MM.1S (cell line): ENCODE measurements at regions not wholly inside any gene's neighbourhood (a gene's known extent, or its start where the extent isn't known, plus 50 kb on each side); places are given as distances from the start of the nearest gene placed in this dataset.
A peak's percentile ranks its signal among the peaks of the same experiment; 100 is the strongest.

Experiments used
- DNase-seq: peaks from one replicate; pipeline ENCODE4 v3.0.0-alpha.2; 2015
- H2AFZ ChIP-seq: fragments of 300-600 bp; sonication (generic); 2 replicates; pipeline ENCODE4 v1.6.0; 2016; ENCODE audit warnings: antibody characterized with exemption, low read length
- H3F3A ChIP-seq: fragments of 300-600 bp; sonication (generic); 2 replicates; pipeline ENCODE4 v1.6.1; 2016; ENCODE audit warnings: mild to moderate bottlenecking, antibody characterized with exemption, low read length, moderate library complexity, mixed read lengths; ENCODE audit not compliant: insufficient read depth
- H3K27ac ChIP-seq: fragments of 300-600 bp; sonication (generic); 2 replicates; pipeline ENCODE4 v1.5.1; 2016; ENCODE audit warnings: mild to moderate bottlenecking, low read length
- H3K27me3 ChIP-seq: fragments of 300-600 bp; sonication (generic); replicated peaks from 2 replicates; pipeline ENCODE4 v1.6.0; 2016; ENCODE audit warnings: low read length; ENCODE audit not compliant: insufficient read depth
- H3K36me3 ChIP-seq: fragments of 300-600 bp; sonication (generic); replicated peaks from 2 replicates; pipeline ENCODE4 v1.6.1; 2016; ENCODE audit warnings: mild to moderate bottlenecking, low read length, mixed read lengths; ENCODE audit not compliant: insufficient read depth
- H3K4me1 ChIP-seq: fragments of 300-600 bp; sonication (generic); 2 replicates; pipeline ENCODE4 v1.6.1; 2016; ENCODE audit warnings: low read length, mixed read lengths
- H3K4me2 ChIP-seq: fragments of 300-600 bp; sonication (generic); 2 replicates; pipeline ENCODE4 v1.6.0; 2016; ENCODE audit warnings: low read depth, low read length
- H3K4me3 ChIP-seq: fragments of 300-600 bp; sonication (generic); 2 replicates; pipeline ENCODE4 v1.5.1; 2016; ENCODE audit warnings: low read length, mixed read lengths
- H3K79me2 ChIP-seq: fragments of 300-600 bp; sonication (generic); 2 replicates; pipeline ENCODE4 v1.6.1; 2016; ENCODE audit warnings: mixed run types, low read length, mixed read lengths
- H3K9ac ChIP-seq: fragments of 300-600 bp; sonication (generic); 2 replicates; pipeline ENCODE4 v1.6.1; 2016; ENCODE audit warnings: low read length, mixed read lengths
- H3K9me2 ChIP-seq: fragments of 300-600 bp; sonication (generic); replicated peaks from 2 replicates; pipeline ENCODE4 v1.6.1; 2016; ENCODE audit warnings: mild to moderate bottlenecking, low read length, mixed read lengths; ENCODE audit not compliant: insufficient read depth
- H3K9me3 ChIP-seq: fragments of 300-600 bp; sonication (generic); replicated peaks from 2 replicates; pipeline ENCODE4 v1.6.1; 2016; ENCODE audit warnings: mild to moderate bottlenecking, low read length, mixed read lengths; ENCODE audit not compliant: insufficient read depth
- H4K20me1 ChIP-seq: fragments of 300-600 bp; sonication (generic); 2 replicates; pipeline ENCODE4 v1.6.1; 2016; ENCODE audit warnings: mild to moderate bottlenecking, low read length, moderate library complexity, mixed read lengths; ENCODE audit not compliant: insufficient read depth
- EZH2 ChIP-seq: fragments of 300-600 bp; sonication (generic); optimal IDR thresholded peaks from 2 replicates; pipeline ENCODE3; 2017; ENCODE audit warnings: low read depth, mild to moderate bottlenecking, antibody characterized with exemption, low read length, mixed read lengths
- EZH2phosphoT487 ChIP-seq: fragments of 300-600 bp; sonication (generic); IDR thresholded peaks from 2 replicates; pipeline ENCODE4 v1.6.1; 2018; ENCODE audit warnings: antibody characterized with exemption, low read length
- TF ChIP-seq, protein P1 (sequence below): fragments of 300-600 bp; sonication (generic); IDR thresholded peaks from 2 replicates; pipeline ENCODE4 v1.5.1; 2016; ENCODE audit warnings: antibody characterized with exemption, low read length, mixed read lengths

DNA sequence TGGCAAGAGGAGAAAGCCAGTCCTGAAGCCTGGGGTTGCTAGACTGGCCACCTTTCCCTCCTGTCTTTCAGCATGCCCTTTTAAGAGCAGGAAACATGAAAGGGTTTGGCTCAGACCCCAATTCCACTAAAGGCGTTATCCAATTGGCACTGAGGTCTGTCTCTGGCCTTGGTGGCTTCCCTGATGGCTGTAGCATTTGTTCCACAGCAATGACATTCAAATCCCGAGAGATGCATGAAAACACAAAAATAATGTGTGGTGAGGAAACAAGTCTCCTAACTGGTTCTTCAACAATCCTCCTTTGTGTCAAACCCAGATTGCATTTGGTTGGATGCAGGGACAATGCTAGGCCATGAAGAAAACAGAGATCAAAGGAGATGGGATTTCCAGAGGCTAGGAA lies 56.5 kb upstream of the ADTRP start:
- TF ChIP-seq EZH2phosphoT487 (no peak), EZH2 (no peak)
- TF ChIP-seq, protein P1, sequence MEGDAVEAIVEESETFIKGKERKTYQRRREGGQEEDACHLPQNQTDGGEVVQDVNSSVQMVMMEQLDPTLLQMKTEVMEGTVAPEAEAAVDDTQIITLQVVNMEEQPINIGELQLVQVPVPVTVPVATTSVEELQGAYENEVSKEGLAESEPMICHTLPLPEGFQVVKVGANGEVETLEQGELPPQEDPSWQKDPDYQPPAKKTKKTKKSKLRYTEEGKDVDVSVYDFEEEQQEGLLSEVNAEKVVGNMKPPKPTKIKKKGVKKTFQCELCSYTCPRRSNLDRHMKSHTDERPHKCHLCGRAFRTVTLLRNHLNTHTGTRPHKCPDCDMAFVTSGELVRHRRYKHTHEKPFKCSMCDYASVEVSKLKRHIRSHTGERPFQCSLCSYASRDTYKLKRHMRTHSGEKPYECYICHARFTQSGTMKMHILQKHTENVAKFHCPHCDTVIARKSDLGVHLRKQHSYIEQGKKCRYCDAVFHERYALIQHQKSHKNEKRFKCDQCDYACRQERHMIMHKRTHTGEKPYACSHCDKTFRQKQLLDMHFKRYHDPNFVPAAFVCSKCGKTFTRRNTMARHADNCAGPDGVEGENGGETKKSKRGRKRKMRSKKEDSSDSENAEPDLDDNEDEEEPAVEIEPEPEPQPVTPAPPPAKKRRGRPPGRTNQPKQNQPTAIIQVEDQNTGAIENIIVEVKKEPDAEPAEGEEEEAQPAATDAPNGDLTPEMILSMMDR = no peak
- Histone ChIP-seq H3K4me3 (0 out of 2 replicates have a peak overlapping the region, but pooled peaks have one; percentile 11), H3K4me1 (peaks cover 57% of the 10 kb centered on the region), H3K27ac (peak overlapping the region; percentile 100), H3K79me2 (no peaks in the 10 kb centered on the region; the same call in 1 of the 2 replicates), H3K9me3 (no peaks in the 10 kb centered on the region), H3K4me2 (peak overlapping the region; percentile 71), H4K20me1 (no peaks in the 10 kb centered on the region), H3K9me2 (no peaks in the 10 kb centered on the region), H3F3A (peaks cover 40% of the 10 kb centered on the region), H3K27me3 (no peaks in the 10 kb centered on the region), H2AFZ (no peak overlapping the region), H3K9ac (peak overlapping the region; percentile 85), H3K36me3 (no peaks in the 10 kb centered on the region)
- DNase-seq = no peak

DNA sequence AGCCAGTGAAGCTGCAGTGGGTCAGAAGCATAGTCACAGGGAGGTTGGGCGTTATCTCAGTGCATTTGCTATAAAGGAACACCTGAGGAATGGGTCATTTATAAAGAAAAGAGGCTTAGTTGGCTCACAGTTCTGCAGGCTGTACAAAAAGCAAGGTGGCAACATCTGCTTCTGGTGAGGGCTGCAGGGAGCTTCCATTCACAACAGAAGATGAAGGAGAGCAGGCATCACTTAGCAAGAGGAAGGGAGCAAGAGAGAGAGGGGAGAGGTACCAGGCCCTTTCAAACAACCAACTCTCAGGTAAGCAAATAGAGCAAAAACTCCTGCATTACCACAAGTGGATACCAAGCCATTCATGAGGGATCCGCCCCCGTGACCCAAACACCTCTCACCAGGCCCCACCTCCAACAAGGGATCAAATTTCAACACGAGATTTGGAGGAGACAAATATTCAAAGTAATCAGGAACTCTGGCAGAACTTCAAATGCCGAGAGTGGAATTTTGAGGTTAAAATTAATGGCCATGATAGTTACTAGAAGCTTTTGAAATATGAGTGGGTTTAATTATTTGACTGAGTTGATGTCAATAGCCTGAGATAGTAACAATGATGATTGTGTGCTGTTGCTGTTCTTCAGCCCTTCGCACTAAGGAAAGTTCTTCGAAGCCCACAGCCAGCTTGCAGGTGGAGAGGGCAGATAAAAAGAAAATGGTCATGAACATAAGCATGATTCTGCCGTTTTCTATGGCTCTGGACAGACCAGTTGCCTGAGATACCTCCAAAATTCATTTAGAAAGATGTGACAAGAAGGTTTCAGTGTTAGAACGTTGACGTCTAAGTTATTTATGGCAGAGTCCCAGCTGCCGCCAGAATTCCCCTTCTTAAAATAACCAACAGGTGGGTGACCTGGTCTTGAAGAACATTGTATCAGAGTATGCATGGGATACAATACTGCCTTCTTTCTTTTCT lies 55.3 kb upstream of the ADTRP start:
- DNase-seq = peak; percentile 97
- Histone ChIP-seq H3K4me2 (peak overlapping the region; percentile 71), H3K79me2 (no peaks in the 10 kb centered on the region; the same call in 1 of the 2 replicates), H2AFZ (no peak overlapping the region), H3K9me2 (no peaks in the 10 kb centered on the region), H3K27me3 (no peaks in the 10 kb centered on the region), H3F3A (peaks cover 47% of the 10 kb centered on the region), H4K20me1 (no peaks in the 10 kb centered on the region), H3K27ac (peak overlapping the region; percentile 100), H3K4me1 (peaks cover 68% of the 10 kb centered on the region), H3K36me3 (no peaks in the 10 kb centered on the region), H3K9me3 (no peaks in the 10 kb centered on the region), H3K9ac (peak overlapping the region; percentile 85), H3K4me3 (peak overlapping the region; percentile 49)
- TF ChIP-seq EZH2phosphoT487 = no peak
- TF ChIP-seq, protein P1 = no peak
- no peak for TF ChIP-seq EZH2

DNA sequence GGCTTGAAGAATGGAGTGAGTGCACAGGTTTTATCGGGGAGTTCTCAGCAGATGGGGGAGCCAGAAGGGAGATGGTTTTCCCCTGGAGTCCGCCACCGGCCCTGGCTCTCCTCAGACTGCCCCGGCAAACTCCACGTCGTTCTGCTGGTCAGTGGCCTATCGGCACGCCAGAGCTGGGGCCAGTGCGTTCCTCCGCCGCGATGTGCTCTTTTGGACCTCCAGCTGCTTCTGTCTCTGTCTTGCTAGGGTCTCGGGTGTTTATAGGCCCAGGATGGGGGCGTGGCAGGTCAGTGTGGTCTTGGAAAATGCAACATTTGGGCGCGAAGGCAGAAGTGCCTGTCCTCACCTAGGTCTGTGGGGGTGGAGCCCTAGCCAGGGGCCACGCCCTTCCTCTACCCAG lies 53.0 kb upstream of the ADTRP start:
- H3K27ac ChIP-seq = peak overlapping the region; percentile 100; the same call in 1 of the 2 replicates
- no peaks in the 10 kb centered on the region; the same call in 1 of the 2 replicates for H3K79me2 ChIP-seq
- no peaks in the 10 kb centered on the region for H3K9me3 ChIP-seq
- DNase-seq = no peak
- H3K4me2 ChIP-seq = no peak overlapping the region
- no peaks in the 10 kb centered on the region for H4K20me1 ChIP-seq
- no peak overlapping the region for H3K9ac ChIP-seq
- no peak overlapping the region for H2AFZ ChIP-seq
- TF ChIP-seq, protein P1 = no peak
- TF ChIP-seq EZH2phosphoT487 = no peak
- no peak for TF ChIP-seq EZH2
- no peaks in the 10 kb centered on the region for H3K36me3 ChIP-seq
- H3K4me1 ChIP-seq = peaks cover 81% of the 10 kb centered on the region
- no peaks in the 10 kb centered on the region for H3K9me2 ChIP-seq
- no peak overlapping the region for H3K4me3 ChIP-seq
- H3K27me3 ChIP-seq = no peaks in the 10 kb centered on the region
- peaks cover 54% of the 10 kb centered on the region for H3F3A ChIP-seq
